SK-N-SH (cell line): ENCODE measurements at regions not wholly inside any gene's neighbourhood (a gene's known extent, or its start where the extent isn't known, plus 50 kb on each side); places are given as distances from the start of the nearest gene placed in this dataset.

Source experiments
- CTCF ChIA-PET: fragments of 300-600, 350-600 bp; formaldehyde crosslinking; extraction: SDS; loops from one replicate; lab custom pipeline; 2021; lab: Yijun Ruan, JAX
- POLR2A ChIA-PET: fragments of 350-600 bp; sonication (Branson Sonifier 250); formaldehyde crosslinking; extraction: SDS; loops from one replicate; lab custom pipeline; 2020; ENCODE audit warnings: antibody characterized with exemption, inconsistent platforms; lab: Yijun Ruan, JAX
- DNase-seq: peaks from one replicate; pipeline ENCODE4 v3.0.0; 2012
- H2AFZ ChIP-seq: fragments of 200-600 bp; sonication (generic); 2 replicates; pipeline ENCODE4 v1.8.1; 2016; ENCODE audit warnings: antibody characterized with exemption, mild to moderate bottlenecking, low read depth
- H3F3A ChIP-seq: fragments of 200-600 bp; sonication (generic); replicated peaks from 2 replicates; pipeline ENCODE3; 2016; ENCODE audit warnings: antibody characterized with exemption, mild to moderate bottlenecking; ENCODE audit not compliant: insufficient read depth
- H3K27ac ChIP-seq, 2 experiments: fragments of 200-500 bp in 1 of 2; fragments of 200-600 bp in 1 of 2; sonication (Bioruptor generic) in 1 of 2; sonication (generic), shearing (Covaris generic) in 1 of 2; 2 replicates each; pipeline versions ENCODE4 v1.5.1 to v1.6.1; 2014 to 2016; ENCODE audit warnings: low read depth in 2 of 2, inconsistent platforms in 1 of 2, low read length in 1 of 2, mild to moderate bottlenecking in 1 of 2, mixed read lengths in 1 of 2
- H3K27me3 ChIP-seq: fragments of 200-600 bp; sonication (generic), shearing (Covaris generic); 2 replicates; pipeline ENCODE4 v1.6.1; 2016; ENCODE audit warnings: mixed run types; ENCODE audit not compliant: insufficient read depth
- H3K36me3 ChIP-seq, 2 experiments: fragments of 200-500 bp in 1 of 2; fragments of 200-600 bp in 1 of 2; sonication (Bioruptor generic) in 1 of 2; sonication (generic) in 1 of 2; replicated peaks in 1 of 2; 2 replicates each; pipeline versions ENCODE3 to v1.5.1; 2014 to 2016; ENCODE audit warnings: low read length in 1 of 2, mild to moderate bottlenecking in 1 of 2; ENCODE audit not compliant: insufficient read depth in 2 of 2, control insufficient read depth in 1 of 2
- H3K4me1 ChIP-seq, 2 experiments: fragments of 200-500 bp in 1 of 2; fragments of 200-600 bp in 1 of 2; sonication (Bioruptor generic) in 1 of 2; sonication (generic), shearing (Covaris generic) in 1 of 2; 2 replicates each; pipeline versions ENCODE4 v1.5.1 to v1.6.1; 2014 to 2016; ENCODE audit warnings: low read depth in 1 of 2, low read length in 1 of 2, mixed run types in 1 of 2; ENCODE audit not compliant: insufficient read depth in 2 of 2, control insufficient read depth in 1 of 2
- H3K4me2 ChIP-seq: fragments of 200-600 bp; sonication (generic), shearing (Covaris generic); 2 replicates; pipeline ENCODE4 v1.6.1; 2017; ENCODE audit warnings: mixed run types
- H3K4me3 ChIP-seq, 2 experiments: fragments of 200-500 bp in 1 of 2; fragments of 200-600 bp in 1 of 2; sonication (Bioruptor generic) in 1 of 2; sonication (generic), shearing (Covaris generic) in 1 of 2; 2 replicates each; pipeline versions ENCODE4 v1.5.1 to v1.8.1; 2014 to 2016; ENCODE audit warnings: low read depth in 2 of 2, inconsistent platforms in 1 of 2, low read length in 1 of 2, mild to moderate bottlenecking in 1 of 2, mixed read lengths in 1 of 2, moderate library complexity in 1 of 2
- H3K79me2 ChIP-seq: fragments of 200-600 bp; sonication (generic); 2 replicates; pipeline ENCODE4 v1.8.1; 2017; ENCODE audit warnings: mild to moderate bottlenecking; ENCODE audit not compliant: insufficient read depth
- H3K9ac ChIP-seq: fragments of 200-600 bp; sonication (generic); 2 replicates; pipeline ENCODE4 v1.6.1; 2017; ENCODE audit warnings: mixed run types
- H3K9me2 ChIP-seq: fragments of 200-600 bp; sonication (generic); 2 replicates; pipeline ENCODE4 v1.6.1; 2017; ENCODE audit warnings: mixed run types
- H3K9me3 ChIP-seq: fragments of 200-600 bp; sonication (generic); 2 replicates; pipeline ENCODE4 v1.6.1; 2017; ENCODE audit warnings: mixed run types, mild to moderate bottlenecking, moderate library complexity
- H4K20me1 ChIP-seq: fragments of 200-600 bp; sonication (generic); 2 replicates; pipeline ENCODE4 v1.6.1; 2017; ENCODE audit warnings: mild to moderate bottlenecking, mixed run types; ENCODE audit not compliant: insufficient read depth
- CHD2 ChIP-seq: fragments of 150-350 bp; IDR thresholded peaks from 2 replicates; pipeline ENCODE4 v1.6.1; 2018; ENCODE audit warnings: low read length; ENCODE audit not compliant: partially characterized antibody
- EZH2phosphoT487 ChIP-seq: fragments of 200-600 bp; sonication (generic); IDR thresholded peaks from 2 replicates; pipeline ENCODE4 v1.6.1; 2017; ENCODE audit warnings: low read depth, mixed run types, mild to moderate bottlenecking, antibody characterized with exemption, moderate library complexity, borderline replicate concordance
- FOSL2 ChIP-seq: IDR thresholded peaks from 2 replicates; pipeline ENCODE4 v1.4.0; 2012; ENCODE audit warnings: low read depth, mild to moderate bottlenecking, moderate library complexity, borderline replicate concordance
- FOXJ3 ChIP-seq: sonication (generic); formaldehyde crosslinking; IDR thresholded peaks from 2 replicates; pipeline ENCODE4 v1.5.1; 2020; ENCODE audit warnings: mild to moderate bottlenecking, missing genetic modification reagents
- FOXM1 ChIP-seq: IDR thresholded peaks from 2 replicates; pipeline ENCODE4 v1.4.0; 2012; ENCODE audit warnings: low read depth, mild to moderate bottlenecking
- MAX ChIP-seq: IDR thresholded peaks from 2 replicates; pipeline ENCODE4 v1.4.0; 2012; ENCODE audit warnings: low read depth
- MEF2A ChIP-seq: IDR thresholded peaks from 2 replicates; pipeline ENCODE4 v1.4.0; 2012; ENCODE audit warnings: low read depth, borderline replicate concordance
- MXI1 ChIP-seq: IDR thresholded peaks from 2 replicates; pipeline ENCODE4 v1.6.1; 2012; ENCODE audit warnings: mild to moderate bottlenecking, low read depth, low read length, improper control_type of control experiment
- NRF1 ChIP-seq: IDR thresholded peaks from 2 replicates; pipeline ENCODE4 v1.6.1; 2012; ENCODE audit warnings: low read depth, mild to moderate bottlenecking, low read length
- RCOR1 ChIP-seq: fragments of 150-350 bp; IDR thresholded peaks from 2 replicates; pipeline ENCODE4 v1.6.1; 2017; ENCODE audit warnings: antibody characterized with exemption, low read length
- RFX5 ChIP-seq: IDR thresholded peaks from 2 replicates; pipeline ENCODE4 v1.6.1; 2012; ENCODE audit warnings: mild to moderate bottlenecking, improper control_type of control experiment, low read length
- SIN3A ChIP-seq: IDR thresholded peaks from 2 replicates; pipeline ENCODE4 v1.6.1; 2012; ENCODE audit warnings: low read depth, mild to moderate bottlenecking, low read length, moderate library complexity, borderline replicate concordance
- TEAD4 ChIP-seq: IDR thresholded peaks from 2 replicates; pipeline ENCODE4 v1.4.0; 2012; ENCODE audit warnings: mild to moderate bottlenecking, borderline replicate concordance; ENCODE audit not compliant: insufficient read depth
- YY1 ChIP-seq: IDR thresholded peaks from 2 replicates; pipeline ENCODE4 v1.4.0; 2012; ENCODE audit warnings: low read depth, mild to moderate bottlenecking
- WGBS: methylation state at CpG from one replicate; pipeline ENCODE4 v1.1.6; 2017; ENCODE audit warnings: low lambda C conversion rate; 5-methylcytosine and 5-hydroxymethylcytosine counted together
- TF ChIP-seq, protein P1 (sequence below): IDR thresholded peaks from 2 replicates; pipeline ENCODE4 v1.6.1; 2012; ENCODE audit warnings: mild to moderate bottlenecking, low read depth, low read length, moderate library complexity
- TF ChIP-seq, protein P2 (sequence below): IDR thresholded peaks from 2 replicates; pipeline ENCODE4 v1.4.0; 2012; ENCODE audit warnings: low read depth, borderline replicate concordance

- no peak overlapping the region for H3K9ac ChIP-seq
- H3K36me3 ChIP-seq, result no peaks in the 10 kb centered on the region
- no peaks in the 10 kb centered on the region for H3K4me1 ChIP-seq
- no peaks in the 10 kb centered on the region for H3K9me3 ChIP-seq
- WGBS, result 35% methylated on average over 3 of the region's 3 CpGs
- no peaks in the 10 kb centered on the region for H3K79me2 ChIP-seq
- TF ChIP-seq EZH2phosphoT487 (no peak), FOXJ3 (CRISPR knock-in tag) (no peak), FOXM1 (no peak), SIN3A (no peak), FOSL2 (no peak), RFX5 (no peak), YY1 (no peak), NRF1 (no peak), CHD2 (no peak), MEF2A (no peak), TEAD4 (no peak)
- TF ChIP-seq, protein P1, sequence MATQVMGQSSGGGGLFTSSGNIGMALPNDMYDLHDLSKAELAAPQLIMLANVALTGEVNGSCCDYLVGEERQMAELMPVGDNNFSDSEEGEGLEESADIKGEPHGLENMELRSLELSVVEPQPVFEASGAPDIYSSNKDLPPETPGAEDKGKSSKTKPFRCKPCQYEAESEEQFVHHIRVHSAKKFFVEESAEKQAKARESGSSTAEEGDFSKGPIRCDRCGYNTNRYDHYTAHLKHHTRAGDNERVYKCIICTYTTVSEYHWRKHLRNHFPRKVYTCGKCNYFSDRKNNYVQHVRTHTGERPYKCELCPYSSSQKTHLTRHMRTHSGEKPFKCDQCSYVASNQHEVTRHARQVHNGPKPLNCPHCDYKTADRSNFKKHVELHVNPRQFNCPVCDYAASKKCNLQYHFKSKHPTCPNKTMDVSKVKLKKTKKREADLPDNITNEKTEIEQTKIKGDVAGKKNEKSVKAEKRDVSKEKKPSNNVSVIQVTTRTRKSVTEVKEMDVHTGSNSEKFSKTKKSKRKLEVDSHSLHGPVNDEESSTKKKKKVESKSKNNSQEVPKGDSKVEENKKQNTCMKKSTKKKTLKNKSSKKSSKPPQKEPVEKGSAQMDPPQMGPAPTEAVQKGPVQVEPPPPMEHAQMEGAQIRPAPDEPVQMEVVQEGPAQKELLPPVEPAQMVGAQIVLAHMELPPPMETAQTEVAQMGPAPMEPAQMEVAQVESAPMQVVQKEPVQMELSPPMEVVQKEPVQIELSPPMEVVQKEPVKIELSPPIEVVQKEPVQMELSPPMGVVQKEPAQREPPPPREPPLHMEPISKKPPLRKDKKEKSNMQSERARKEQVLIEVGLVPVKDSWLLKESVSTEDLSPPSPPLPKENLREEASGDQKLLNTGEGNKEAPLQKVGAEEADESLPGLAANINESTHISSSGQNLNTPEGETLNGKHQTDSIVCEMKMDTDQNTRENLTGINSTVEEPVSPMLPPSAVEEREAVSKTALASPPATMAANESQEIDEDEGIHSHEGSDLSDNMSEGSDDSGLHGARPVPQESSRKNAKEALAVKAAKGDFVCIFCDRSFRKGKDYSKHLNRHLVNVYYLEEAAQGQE, result no peak
- TF ChIP-seq, protein P2, sequence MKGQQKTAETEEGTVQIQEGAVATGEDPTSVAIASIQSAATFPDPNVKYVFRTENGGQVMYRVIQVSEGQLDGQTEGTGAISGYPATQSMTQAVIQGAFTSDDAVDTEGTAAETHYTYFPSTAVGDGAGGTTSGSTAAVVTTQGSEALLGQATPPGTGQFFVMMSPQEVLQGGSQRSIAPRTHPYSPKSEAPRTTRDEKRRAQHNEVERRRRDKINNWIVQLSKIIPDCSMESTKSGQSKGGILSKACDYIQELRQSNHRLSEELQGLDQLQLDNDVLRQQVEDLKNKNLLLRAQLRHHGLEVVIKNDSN, result no peak
- TF ChIP-seq, all 33 proteins: peak for 0
- no peak overlapping the region for H3K4me2 ChIP-seq
- no peaks in the 10 kb centered on the region for H3K27me3 ChIP-seq
- H3K9me2 ChIP-seq, result no peaks in the 10 kb centered on the region
- H3K4me3 ChIP-seq, result no peak overlapping the region
- no peak overlapping the region for H3K27ac ChIP-seq
- POLR2A ChIA-PET, result no interaction called here
- CTCF ChIA-PET, result interaction anchor here (1.0 kb wide), 1 partner anchor 15 kb away, joined by 3 read pairs; no protein-coding TSS in a partner anchor
- no peaks in the 10 kb centered on the region for H3F3A ChIP-seq
- DNase-seq, result no peak
- no peaks in the 10 kb centered on the region for H4K20me1 ChIP-seq
- no peak overlapping the region for H2AFZ ChIP-seq
Observed at GRCh38 chr10:23818484-23818883, 379.6 kb downstream of the OTUD1 start.

GRCh38 chr10:23820792-23821191 is 381.9 kb downstream of the OTUD1 start:
- H3K9ac ChIP-seq, result no peak overlapping the region
- WGBS, result 23% methylated on average over 3 of the region's 3 CpGs
- H3K4me3 ChIP-seq, result no peak overlapping the region
- no peaks in the 10 kb centered on the region for H3F3A ChIP-seq
- H3K4me2 ChIP-seq, result no peak overlapping the region
- no peak overlapping the region for H2AFZ ChIP-seq
- no peaks in the 10 kb centered on the region for H3K9me2 ChIP-seq
- H3K27me3 ChIP-seq, result no peaks in the 10 kb centered on the region
- no peaks in the 10 kb centered on the region for H3K79me2 ChIP-seq
- no peak overlapping the region for H3K27ac ChIP-seq
- ChIA-PET CTCF (no interaction called here), POLR2A (no interaction called here)
- H4K20me1 ChIP-seq, result no peaks in the 10 kb centered on the region
- no peaks in the 10 kb centered on the region; a peak in 1 of 4 replicates for H3K4me1 ChIP-seq
- DNase-seq, result no peak
- TF ChIP-seq, protein P1, result no peak
- TF ChIP-seq MAX (no peak), RCOR1 (no peak), MXI1 (no peak), EZH2phosphoT487 (no peak)
- no peaks in the 10 kb centered on the region for H3K9me3 ChIP-seq
- no peaks in the 10 kb centered on the region for H3K36me3 ChIP-seq
